HepG2 (cell line): ENCODE measurements at regions not wholly inside any gene's neighbourhood (a gene's known extent, or its start where the extent isn't known, plus 50 kb on each side); places are given as distances from the start of the nearest gene placed in this dataset.

Source experiments
- ATAC-seq: fragments of 200-7000 bp; cut with Tn5 transposase; 3 replicates; pipeline ENCODE4 v1.9.1; 2020; ENCODE audit warnings: mild to moderate bottlenecking, moderate library complexity
- BruUV-seq: library from RNA; stranded (reverse); fragments of 400-500 nt; replicated peaks from 2 replicates; lab custom pipeline; 2021; lab: Mats Ljungman, UMichigan
- CTCF ChIA-PET: fragments of 300-600 bp; formaldehyde crosslinking; extraction: SDS; loops from one replicate; lab custom pipeline; 2021; ENCODE audit warnings: low total read pairs, inconsistent platforms, low intra/inter-chr PET ratio; lab: Yijun Ruan, JAX
- POLR2A ChIA-PET: fragments of 350-600 bp; sonication (Branson Sonifier 250); formaldehyde crosslinking; loops from one replicate; lab custom pipeline; 2020; ENCODE audit warnings: antibody characterized with exemption, inconsistent platforms; lab: Yijun Ruan, JAX
- DNase-seq: peaks from one replicate; pipeline ENCODE4 v3.0.0-alpha.2; 2015; ENCODE audit warnings: low spot score
- FAIRE-seq: peaks from 3 replicates; lab custom pipeline; 2011; peaks lifted over from hg19 to GRCh38; lab: Jason Lieb, UNC
- H2AFZ ChIP-seq: one replicate; pipeline ENCODE4 v1.6.1; 2011; ENCODE audit warnings: low read length, inconsistent platforms
- H3K27ac ChIP-seq: fragments of 300-600 bp; 3 replicates; pipeline ENCODE4 v1.8.0; 2011; ENCODE audit warnings: mixed run types, mild to moderate bottlenecking, mixed read lengths, low read length, inconsistent platforms; ENCODE audit not compliant: insufficient read depth; ENCODE audit errors: extremely low read length
- H3K27me3 ChIP-seq, 2 experiments: fragments of 200-600 bp in 1 of 2; 2 replicates in 1 of 2; 3 replicates in 1 of 2; pipeline versions ENCODE4 v1.6.0 to v1.8.0; 2011; ENCODE audit warnings: low read length in 2 of 2, mild to moderate bottlenecking in 2 of 2, moderate library complexity in 2 of 2, inconsistent platforms in 1 of 2; ENCODE audit not compliant: insufficient read depth in 2 of 2, control insufficient read depth in 1 of 2
- H3K36me3 ChIP-seq, 2 experiments: fragments of 200-600 bp in 1 of 2; replicated peaks in 1 of 2; 2 replicates in 1 of 2; 3 replicates in 1 of 2; pipeline versions ENCODE4 v1.5.1 to v1.8.0; 2011; ENCODE audit warnings: low read length in 2 of 2, inconsistent platforms in 1 of 2; ENCODE audit not compliant: insufficient read depth in 2 of 2, control insufficient read depth in 1 of 2
- H3K4me1 ChIP-seq: 2 replicates; pipeline ENCODE4 v1.5.1; 2012; ENCODE audit warnings: low read length, inconsistent platforms; ENCODE audit not compliant: insufficient read depth
- H3K4me2 ChIP-seq: 2 replicates; pipeline ENCODE4 v1.6.0; 2011; ENCODE audit warnings: low read depth, low read length, inconsistent platforms
- H3K4me3 ChIP-seq, 3 experiments: fragments of 200-600 bp in 1 of 3; sonication (generic), shearing (Covaris generic) in 1 of 3; replicated peaks in 1 of 3; 2 replicates each; pipeline ENCODE4 v1.5.1; 2011 to 2016; ENCODE audit warnings: low read length in 3 of 3, inconsistent platforms in 2 of 3, low read depth in 2 of 3, mild to moderate bottlenecking in 2 of 3, control low read depth in 1 of 3, mixed read lengths in 1 of 3; ENCODE audit not compliant: insufficient read depth in 1 of 3
- H3K79me2 ChIP-seq: one replicate; pipeline ENCODE4 v1.6.1; 2011; ENCODE audit warnings: low read length, inconsistent platforms; ENCODE audit not compliant: insufficient read depth
- H3K9ac ChIP-seq: 2 replicates; pipeline ENCODE4 v1.6.0; 2011; ENCODE audit warnings: mild to moderate bottlenecking, low read depth, low read length, inconsistent platforms; ENCODE audit not compliant: insufficient read depth
- H3K9me3 ChIP-seq: 2 replicates; pipeline ENCODE4 v1.5.1; 2012; ENCODE audit warnings: mild to moderate bottlenecking, low read length
- H4K20me1 ChIP-seq: 2 replicates; pipeline ENCODE4 v1.6.0; 2011; ENCODE audit warnings: inconsistent platforms, mild to moderate bottlenecking, low read length, moderate library complexity; ENCODE audit not compliant: insufficient read depth
- DNMT3B ChIP-seq: conservative IDR thresholded peaks from 2 replicates; pipeline ENCODE4 v1.6.1; 2016; ENCODE audit warnings: missing biosample characterization, control low read depth
- MIER3 ChIP-seq: IDR thresholded peaks from 2 replicates; pipeline ENCODE4 v1.6.1; 2016; ENCODE audit warnings: missing compliant biosample characterization, borderline replicate concordance
- NAIF1 ChIP-seq: sonication (generic); formaldehyde crosslinking; IDR thresholded peaks from 2 replicates; pipeline ENCODE4 v1.5.0; 2020; ENCODE audit warnings: mild to moderate bottlenecking, missing genetic modification reagents, borderline replicate concordance
- PCBP2 ChIP-seq: fragments of 200-400 bp; formaldehyde crosslinking; optimal IDR thresholded peaks from 2 replicates; pipeline ENCODE3; 2018; ENCODE audit warnings: low read length, low read depth; ENCODE audit not compliant: poor library complexity, severe bottlenecking
- REXO4 ChIP-seq: sonication (generic); formaldehyde crosslinking; IDR thresholded peaks from 2 replicates; pipeline ENCODE4 v1.8.0; 2022; ENCODE audit warnings: missing genetic modification reagents, mild to moderate bottlenecking, borderline replicate concordance
- ZNF431 ChIP-seq: sonication (generic); formaldehyde crosslinking; IDR thresholded peaks from 2 replicates; pipeline ENCODE4 v1.9.0; 2022; ENCODE audit warnings: missing genetic modification reagents, low read depth, mild to moderate bottlenecking, borderline replicate concordance
- ZNF460 ChIP-seq: sonication (generic); formaldehyde crosslinking; IDR thresholded peaks from 2 replicates; pipeline ENCODE4 v1.5.1; 2020; ENCODE audit warnings: missing genetic modification reagents, mild to moderate bottlenecking, borderline replicate concordance
- ZNF766 ChIP-seq: sonication (generic); formaldehyde crosslinking; IDR thresholded peaks from 2 replicates; pipeline ENCODE4 v1.5.0; 2020; ENCODE audit warnings: missing genetic modification reagents, borderline replicate concordance
- ZNF768 ChIP-seq: sonication (generic); formaldehyde crosslinking; IDR thresholded peaks from 2 replicates; pipeline ENCODE4 v1.4.0; 2020; ENCODE audit warnings: missing genetic modification reagents
- WGBS: methylation state at CpG from one replicate; pipeline ENCODE4 v1.1.6; 2017; ENCODE audit warnings: low lambda C conversion rate; 5-methylcytosine and 5-hydroxymethylcytosine counted together
- in situ Hi-C: cut with HindIII; loops from 2 replicates; pipeline ENCODE4 v1.10.0; 2017; ENCODE audit warnings: low pct_unique_long_range_greater_than_20kb; ENCODE audit not compliant: extremely low pct_ligation_motif_present
- intact Hi-C: fragments of 100-400 bp; cut with micrococcal nuclease; formaldehyde crosslinking; loops from one replicate; pipeline ENCODE4 v1.10.0; 2022; ENCODE audit not compliant: unreplicated experiment
- TF ChIP-seq, protein P1 (sequence below): sonication (generic); formaldehyde crosslinking; IDR thresholded peaks from 2 replicates; pipeline ENCODE4 v1.4.0; 2020; ENCODE audit warnings: mild to moderate bottlenecking, missing genetic modification reagents

DNA sequence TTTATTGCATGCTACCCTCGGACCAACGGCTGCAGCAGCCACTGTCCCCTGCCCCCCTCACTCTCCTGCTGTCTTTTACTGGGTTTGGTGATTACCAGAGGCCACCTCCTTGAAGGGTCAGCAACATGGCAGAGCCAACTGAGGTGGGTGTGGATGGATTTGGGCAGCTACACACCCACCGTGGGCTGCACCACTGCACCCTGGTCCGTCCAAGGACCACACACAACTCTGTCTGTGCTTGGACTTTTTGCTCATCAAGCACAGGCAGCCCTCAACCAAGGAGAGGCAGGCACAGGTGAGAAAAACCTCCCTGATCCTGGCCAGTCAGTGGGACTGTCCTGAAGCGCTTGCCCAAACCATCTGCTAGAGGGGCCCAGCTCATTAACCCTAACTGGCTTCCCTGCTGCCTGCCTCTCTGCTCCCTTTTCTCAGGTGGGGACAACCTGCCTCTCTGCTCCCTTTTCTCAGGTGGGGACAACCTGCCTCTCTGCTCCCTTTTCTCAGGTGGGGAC lies 239.5 kb upstream of the PITRM1 start:
- Histone ChIP-seq H3K4me1 (no peaks in the 10 kb centered on the region), H4K20me1 (no peaks in the 10 kb centered on the region), H3K9me3 (no peaks in the 10 kb centered on the region), H3K9ac (no peak overlapping the region), H3K4me3 (no peak overlapping the region), H3K27ac (no peak overlapping the region), H3K36me3 (no peaks in the 10 kb centered on the region), H2AFZ (no peak overlapping the region), H3K27me3 (peaks cover 7 to 46% of the 10 kb centered on the region in 2 experiments; a peak in 3 of 5 replicates), H3K4me2 (no peak overlapping the region), H3K79me2 (no peaks in the 10 kb centered on the region)
- no peak for ATAC-seq
- in situ Hi-C loops (no loop called here), intact Hi-C loops (no loop called here)
- CTCF ChIA-PET: no interaction called here
- 7% methylated on average over 5 of the region's 5 CpGs for WGBS
- POLR2A ChIA-PET: no interaction called here
- no peak for FAIRE-seq
- BruUV-seq: no TSS peak
- no peak for DNase-seq
- TF ChIP-seq ZNF431 (CRISPR knock-in tag): no peak
- TF ChIP-seq ZNF766 (CRISPR knock-in tag): no peak
- TF ChIP-seq ZNF460 (CRISPR knock-in tag): no peak
- no peak for TF ChIP-seq PCBP2
- TF ChIP-seq ZNF768: no peak
- TF ChIP-seq NAIF1: no peak
- TF ChIP-seq, protein P1, sequence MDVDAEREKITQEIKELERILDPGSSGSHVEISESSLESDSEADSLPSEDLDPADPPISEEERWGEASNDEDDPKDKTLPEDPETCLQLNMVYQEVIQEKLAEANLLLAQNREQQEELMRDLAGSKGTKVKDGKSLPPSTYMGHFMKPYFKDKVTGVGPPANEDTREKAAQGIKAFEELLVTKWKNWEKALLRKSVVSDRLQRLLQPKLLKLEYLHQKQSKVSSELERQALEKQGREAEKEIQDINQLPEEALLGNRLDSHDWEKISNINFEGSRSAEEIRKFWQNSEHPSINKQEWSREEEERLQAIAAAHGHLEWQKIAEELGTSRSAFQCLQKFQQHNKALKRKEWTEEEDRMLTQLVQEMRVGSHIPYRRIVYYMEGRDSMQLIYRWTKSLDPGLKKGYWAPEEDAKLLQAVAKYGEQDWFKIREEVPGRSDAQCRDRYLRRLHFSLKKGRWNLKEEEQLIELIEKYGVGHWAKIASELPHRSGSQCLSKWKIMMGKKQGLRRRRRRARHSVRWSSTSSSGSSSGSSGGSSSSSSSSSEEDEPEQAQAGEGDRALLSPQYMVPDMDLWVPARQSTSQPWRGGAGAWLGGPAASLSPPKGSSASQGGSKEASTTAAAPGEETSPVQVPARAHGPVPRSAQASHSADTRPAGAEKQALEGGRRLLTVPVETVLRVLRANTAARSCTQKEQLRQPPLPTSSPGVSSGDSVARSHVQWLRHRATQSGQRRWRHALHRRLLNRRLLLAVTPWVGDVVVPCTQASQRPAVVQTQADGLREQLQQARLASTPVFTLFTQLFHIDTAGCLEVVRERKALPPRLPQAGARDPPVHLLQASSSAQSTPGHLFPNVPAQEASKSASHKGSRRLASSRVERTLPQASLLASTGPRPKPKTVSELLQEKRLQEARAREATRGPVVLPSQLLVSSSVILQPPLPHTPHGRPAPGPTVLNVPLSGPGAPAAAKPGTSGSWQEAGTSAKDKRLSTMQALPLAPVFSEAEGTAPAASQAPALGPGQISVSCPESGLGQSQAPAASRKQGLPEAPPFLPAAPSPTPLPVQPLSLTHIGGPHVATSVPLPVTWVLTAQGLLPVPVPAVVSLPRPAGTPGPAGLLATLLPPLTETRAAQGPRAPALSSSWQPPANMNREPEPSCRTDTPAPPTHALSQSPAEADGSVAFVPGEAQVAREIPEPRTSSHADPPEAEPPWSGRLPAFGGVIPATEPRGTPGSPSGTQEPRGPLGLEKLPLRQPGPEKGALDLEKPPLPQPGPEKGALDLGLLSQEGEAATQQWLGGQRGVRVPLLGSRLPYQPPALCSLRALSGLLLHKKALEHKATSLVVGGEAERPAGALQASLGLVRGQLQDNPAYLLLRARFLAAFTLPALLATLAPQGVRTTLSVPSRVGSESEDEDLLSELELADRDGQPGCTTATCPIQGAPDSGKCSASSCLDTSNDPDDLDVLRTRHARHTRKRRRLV (CRISPR knock-in tag): no peak
- TF ChIP-seq DNMT3B (CRISPR knock-in tag): no peak
- no peak for TF ChIP-seq MIER3 (CRISPR knock-in tag)
- TF ChIP-seq REXO4 (CRISPR knock-in tag): no peak
